H1 (cell line): ENCODE measurements at regions not wholly inside any gene's neighbourhood (a gene's known extent, or its start where the extent isn't known, plus 50 kb on each side); places are given as distances from the start of the nearest gene placed in this dataset.

Experiments
- ATF2 ChIP-seq: IDR thresholded peaks from 2 replicates; pipeline ENCODE4 v1.6.1; 2012; ENCODE audit warnings: low read length, inconsistent platforms
- CBX5 ChIP-seq: fragments of 300-800, 300-1000 bp; sonication (generic); IDR thresholded peaks from 2 replicates; pipeline ENCODE4 v1.7.1; 2016; ENCODE audit warnings: antibody characterized with exemption, low read length, low read depth
- CBX8 ChIP-seq: fragments of 300-800, 300-1000 bp; sonication (generic); IDR thresholded peaks from 2 replicates; pipeline ENCODE4 v1.7.1; 2016; ENCODE audit warnings: low read depth, low read length, borderline replicate concordance
- EZH2 ChIP-seq: fragments of 200-600 bp; sonication (generic); IDR thresholded peaks from 2 replicates; pipeline ENCODE4 v1.7.1; 2012; ENCODE audit warnings: low read depth, mild to moderate bottlenecking, moderate library complexity, low read length, inconsistent platforms; ENCODE audit not compliant: severe bottlenecking
- POLR2A ChIP-seq, 2 experiments: IDR thresholded peaks; 1 replicate in 1 of 2; 2 replicates in 1 of 2; pipeline ENCODE4 v1.6.1; 2011; ENCODE audit warnings: low read depth in 2 of 2, low read length in 2 of 2, mild to moderate bottlenecking in 2 of 2; ENCODE audit errors: control extremely low read depth in 1 of 2
- RAD21 ChIP-seq, 2 experiments: IDR thresholded peaks in 1 of 2; conservative IDR thresholded peaks in 1 of 2; 2 replicates each; pipeline ENCODE4 v1.6.1; 2011; ENCODE audit warnings: low read depth in 2 of 2, low read length in 2 of 2, improper control_type of control experiment in 1 of 2, inconsistent platforms in 1 of 2, mild to moderate bottlenecking in 1 of 2, moderate library complexity in 1 of 2
- SP4 ChIP-seq: IDR thresholded peaks from 2 replicates; pipeline ENCODE4 v1.6.1; 2012; ENCODE audit warnings: low read length, inconsistent platforms
- TAF1 ChIP-seq: IDR thresholded peaks from 2 replicates; pipeline ENCODE4 v1.6.1; 2011; ENCODE audit warnings: mild to moderate bottlenecking, low read depth, low read length
- TBP ChIP-seq: IDR thresholded peaks from 2 replicates; pipeline ENCODE4 v1.6.1; 2011; ENCODE audit warnings: low read depth, low read length, improper control_type of control experiment
- TF ChIP-seq, protein P1 (sequence below), 3 experiments: IDR thresholded peaks; 1 replicate in 2 of 3; 2 replicates in 1 of 3; pipeline versions ENCODE4 v1.5.1 to v1.6.1; 2011; ENCODE audit warnings: low read length in 3 of 3, mild to moderate bottlenecking in 3 of 3, inconsistent platforms in 2 of 3, low read depth in 1 of 3, moderate library complexity in 1 of 3; ENCODE audit not compliant: insufficient read depth in 1 of 3; ENCODE audit errors: control extremely low read depth in 1 of 3
- TF ChIP-seq, protein P2 (sequence below): IDR thresholded peaks from 2 replicates; pipeline ENCODE4 v1.6.1; 2012; ENCODE audit warnings: inconsistent platforms

DNA sequence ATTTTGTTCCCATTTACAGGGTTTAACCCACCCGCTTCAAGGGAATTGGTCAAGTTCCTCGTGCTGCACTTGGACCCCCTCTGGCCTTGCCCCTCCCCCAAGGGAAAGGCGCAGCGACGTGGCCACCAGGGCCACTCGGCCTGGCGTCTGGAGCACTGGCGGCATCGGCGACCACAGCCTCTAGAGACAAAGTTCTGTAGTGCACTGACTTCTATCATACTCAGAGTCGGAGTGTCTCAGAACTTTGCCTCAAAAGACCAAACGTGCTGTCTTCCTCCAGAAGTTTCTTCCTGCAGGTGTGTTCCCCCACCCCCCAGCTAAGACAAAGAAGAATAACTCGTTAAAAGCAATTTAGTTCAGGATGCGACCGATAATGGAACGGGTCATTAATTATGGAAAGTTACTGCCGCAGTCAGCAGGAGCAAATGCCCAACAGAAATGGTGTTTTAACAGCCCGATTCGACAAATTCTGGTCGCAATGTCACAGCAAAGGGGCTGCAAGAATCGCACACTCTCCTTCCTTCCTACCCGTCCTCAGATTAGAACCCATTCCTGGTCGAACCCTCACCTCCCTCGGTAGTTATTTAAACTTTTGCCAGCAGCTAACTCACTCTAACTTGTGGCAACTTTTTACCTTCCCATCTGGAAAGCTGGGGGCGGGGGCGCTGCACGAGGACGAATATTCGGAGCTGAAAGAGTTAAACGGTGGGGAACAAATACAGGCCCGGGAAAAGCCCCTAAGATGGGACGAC, 202.1 kb upstream of the NFE2L3 start (continued):
- TF ChIP-seq SP4, result no peak
- TF ChIP-seq POLR2A (IDR thresholded peaks at IDR 0.05; ENCODE audit: control extremely low read depth in 1 of 2, low read depth in 2 of 2, low read length in 2 of 2), result peak in 1 of 2 experiments; percentile 80; a peak in 2 of 3 replicates
- TF ChIP-seq RAD21 (IDR thresholded peaks at IDR 0.05 in 1 of 2, conservative IDR thresholded peaks at IDR 0.05 in 1 of 2; ENCODE audit: low read depth in 2 of 2, low read length in 2 of 2), result peak; percentile 6 to 26; a peak in 1 of 4 replicates
- TF ChIP-seq EZH2, result no peak
- peak; percentile 76 for TF ChIP-seq TBP
- TF ChIP-seq TAF1, result peak; percentile 89
- TF ChIP-seq CBX5, result no peak
- TF ChIP-seq, protein P1, sequence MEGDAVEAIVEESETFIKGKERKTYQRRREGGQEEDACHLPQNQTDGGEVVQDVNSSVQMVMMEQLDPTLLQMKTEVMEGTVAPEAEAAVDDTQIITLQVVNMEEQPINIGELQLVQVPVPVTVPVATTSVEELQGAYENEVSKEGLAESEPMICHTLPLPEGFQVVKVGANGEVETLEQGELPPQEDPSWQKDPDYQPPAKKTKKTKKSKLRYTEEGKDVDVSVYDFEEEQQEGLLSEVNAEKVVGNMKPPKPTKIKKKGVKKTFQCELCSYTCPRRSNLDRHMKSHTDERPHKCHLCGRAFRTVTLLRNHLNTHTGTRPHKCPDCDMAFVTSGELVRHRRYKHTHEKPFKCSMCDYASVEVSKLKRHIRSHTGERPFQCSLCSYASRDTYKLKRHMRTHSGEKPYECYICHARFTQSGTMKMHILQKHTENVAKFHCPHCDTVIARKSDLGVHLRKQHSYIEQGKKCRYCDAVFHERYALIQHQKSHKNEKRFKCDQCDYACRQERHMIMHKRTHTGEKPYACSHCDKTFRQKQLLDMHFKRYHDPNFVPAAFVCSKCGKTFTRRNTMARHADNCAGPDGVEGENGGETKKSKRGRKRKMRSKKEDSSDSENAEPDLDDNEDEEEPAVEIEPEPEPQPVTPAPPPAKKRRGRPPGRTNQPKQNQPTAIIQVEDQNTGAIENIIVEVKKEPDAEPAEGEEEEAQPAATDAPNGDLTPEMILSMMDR (IDR thresholded peaks at IDR 0.05; ENCODE audit: control extremely low read depth in 1 of 3, insufficient read depth in 1 of 3, low read depth in 1 of 3, low read length in 3 of 3), result peak in 1 of 3 experiments; percentile 9; a peak in 1 of 4 replicates
- TF ChIP-seq CBX8, result no peak
- TF ChIP-seq ATF2, result 0 out of 2 replicates have a peak, but pooled peaks have one; percentile 46
- TF ChIP-seq, protein P2, sequence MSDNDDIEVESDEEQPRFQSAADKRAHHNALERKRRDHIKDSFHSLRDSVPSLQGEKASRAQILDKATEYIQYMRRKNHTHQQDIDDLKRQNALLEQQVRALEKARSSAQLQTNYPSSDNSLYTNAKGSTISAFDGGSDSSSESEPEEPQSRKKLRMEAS, result peak; percentile 82
- TF ChIP-seq, all 59 proteins: peak for 12
